ENCODE measurements at regions not wholly inside any gene's neighbourhood (a gene's known extent, or its start where the extent isn't known, plus 50 kb on each side); places are given as distances from the start of the nearest gene placed in this dataset.

GRCh38 chr6:56853541-56853940 is 101.4 kb upstream of the BEND6 start:
- no peak for DNase-seq (ENCODE audit: low read depth in 1 of 2, low spot score in 1 of 2)
- no peak for TF ChIP-seq CTCF (IDR thresholded peaks at IDR 0.05; ENCODE audit: low read depth, low read length)
- Histone ChIP-seq H3K4me3 (no peak overlapping the region), H3K36me3 (no peaks in the 10 kb centered on the region), H3K27me3 (no peaks in the 10 kb centered on the region), H3K9me3 (ENCODE audit: low read depth) (no peaks in the 10 kb centered on the region), H3K27ac (no peak overlapping the region), H3K4me1 (ENCODE audit: low read depth) (no peaks in the 10 kb centered on the region)

- Histone ChIP-seq H3K4me1 (ENCODE audit: low read depth) (no peaks in the 10 kb centered on the region), H3K36me3 (no peaks in the 10 kb centered on the region), H3K4me3 (no peak overlapping the region), H3K27ac (no peak overlapping the region), H3K9me3 (ENCODE audit: low read depth) (no peaks in the 10 kb centered on the region), H3K27me3 (no peaks in the 10 kb centered on the region)
- no peak for TF ChIP-seq CTCF (IDR thresholded peaks at IDR 0.05; ENCODE audit: low read depth, low read length)
- DNase-seq (ENCODE audit: low read depth in 1 of 2, low spot score in 1 of 2), result no peak
Measured at GRCh38 chr6:56852260-56853010, 102.5 kb upstream of the BEND6 start.

- no peaks in the 10 kb centered on the region for H3K9me3 ChIP-seq (ENCODE audit: low read depth)
- H3K4me1 ChIP-seq (ENCODE audit: low read depth), result no peaks in the 10 kb centered on the region
- peak; percentile 73 to 88 for DNase-seq (ENCODE audit: low read depth in 1 of 2, low spot score in 1 of 2)
- H3K36me3 ChIP-seq, result no peaks in the 10 kb centered on the region
- H3K27me3 ChIP-seq, result no peaks in the 10 kb centered on the region
- peak overlapping the region; percentile 30 for H3K4me3 ChIP-seq
- peak; percentile 68 for TF ChIP-seq CTCF (IDR thresholded peaks at IDR 0.05; ENCODE audit: low read depth, low read length)
- no peak overlapping the region for H3K27ac ChIP-seq
Measured at GRCh38 chr6:56851541-56852259, 103.2 kb upstream of the BEND6 start.

- H3K9me3 ChIP-seq (ENCODE audit: low read depth), result no peaks in the 10 kb centered on the region
- H3K4me1 ChIP-seq (ENCODE audit: low read depth), result no peaks in the 10 kb centered on the region
- H3K36me3 ChIP-seq, result no peaks in the 10 kb centered on the region
- DNase-seq (ENCODE audit: low read depth in 1 of 2, low spot score in 1 of 2), result peak in 1 of 2 donors; percentile 26
- no peak overlapping the region for H3K27ac ChIP-seq
- no peak for TF ChIP-seq CTCF (IDR thresholded peaks at IDR 0.05; ENCODE audit: low read depth, low read length)
- H3K4me3 ChIP-seq, result peak overlapping the region; percentile 30
- no peaks in the 10 kb centered on the region for H3K27me3 ChIP-seq
Measured at GRCh38 chr6:56851074-56851473, 103.8 kb upstream of the BEND6 start.

- Histone ChIP-seq H3K27ac (no peak overlapping the region), H3K27me3 (no peaks in the 10 kb centered on the region), H3K4me3 (no peak overlapping the region), H3K4me1 (ENCODE audit: low read depth) (no peaks in the 10 kb centered on the region), H3K36me3 (no peaks in the 10 kb centered on the region), H3K9me3 (ENCODE audit: low read depth) (no peaks in the 10 kb centered on the region)
- TF ChIP-seq CTCF (IDR thresholded peaks at IDR 0.05; ENCODE audit: low read depth, low read length), result no peak
- DNase-seq (ENCODE audit: low read depth in 1 of 2, low spot score in 1 of 2), result no peak
Measured at GRCh38 chr6:56850626-56851025, 104.3 kb upstream of the BEND6 start.

Measured in cardiac muscle cell (in vitro differentiated cells and primary cell).